RPMI8226 (cell line): ENCODE measurements at regions not wholly inside any gene's neighbourhood (a gene's known extent, or its start where the extent isn't known, plus 50 kb on each side); places are given as distances from the start of the nearest gene placed in this dataset.

ENCODE experiments used
- DNase-seq: peaks from one replicate; pipeline ENCODE4 v3.0.0-alpha.2; 2015

DNA sequence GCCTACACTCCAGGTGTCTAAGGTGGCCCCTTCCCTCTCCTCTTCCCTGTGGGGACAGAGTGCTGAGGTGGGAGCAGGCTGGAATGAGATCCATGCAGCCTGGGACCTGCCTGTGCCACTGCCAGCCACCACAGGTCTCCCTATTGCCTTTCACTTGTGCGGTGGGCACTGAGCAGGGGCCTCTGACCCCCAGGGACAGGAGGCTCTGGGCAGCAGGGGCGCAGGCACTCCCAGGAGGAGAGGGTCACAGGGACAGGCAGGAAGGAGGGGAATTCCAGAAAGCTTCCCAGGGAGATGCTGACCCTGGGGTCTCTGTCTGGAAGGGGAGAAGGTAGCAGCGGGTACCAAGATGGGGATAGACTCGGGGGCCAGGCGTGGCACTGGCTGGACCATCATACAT, 228.5 kb upstream of the B3GAT1 start:
- no peak for DNase-seq

DNA sequence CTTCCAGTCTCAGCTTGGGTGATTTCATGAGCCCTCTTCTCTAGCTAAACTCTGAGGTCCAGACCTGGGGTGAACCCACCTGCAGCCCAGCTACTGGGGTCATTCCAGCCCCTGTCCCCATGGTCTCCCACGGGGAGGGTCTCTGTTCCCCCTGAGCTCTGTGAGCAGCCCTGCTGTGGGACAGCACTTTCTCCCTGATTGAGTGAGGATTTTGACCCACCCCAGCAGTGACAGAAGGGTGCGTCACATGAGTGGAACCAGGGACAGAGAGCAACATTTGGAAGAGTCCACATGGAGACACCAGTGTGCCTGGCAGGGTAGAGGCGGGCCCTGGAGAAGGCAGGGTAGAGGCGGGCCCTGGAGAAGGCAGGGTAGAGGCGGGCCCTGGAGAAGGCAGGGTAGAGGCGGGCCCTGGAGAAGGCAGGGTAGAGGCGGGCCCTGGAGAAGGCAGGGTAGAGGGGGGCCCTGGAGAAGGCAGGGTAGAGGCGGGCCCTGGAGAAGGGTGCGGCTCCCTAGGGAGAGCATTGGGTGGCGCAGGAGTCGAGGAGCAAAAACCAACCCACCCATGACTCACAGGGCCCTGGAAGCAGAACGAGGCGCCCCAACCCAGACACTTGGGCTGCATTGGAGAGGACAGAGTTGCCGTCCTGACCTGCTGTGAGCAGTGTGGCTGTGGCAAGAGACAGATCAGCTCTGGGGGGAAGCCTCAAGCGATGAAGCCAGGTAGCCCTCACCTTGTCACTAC, 227.7 kb upstream of the B3GAT1 start:
- DNase-seq = no peak

DNA sequence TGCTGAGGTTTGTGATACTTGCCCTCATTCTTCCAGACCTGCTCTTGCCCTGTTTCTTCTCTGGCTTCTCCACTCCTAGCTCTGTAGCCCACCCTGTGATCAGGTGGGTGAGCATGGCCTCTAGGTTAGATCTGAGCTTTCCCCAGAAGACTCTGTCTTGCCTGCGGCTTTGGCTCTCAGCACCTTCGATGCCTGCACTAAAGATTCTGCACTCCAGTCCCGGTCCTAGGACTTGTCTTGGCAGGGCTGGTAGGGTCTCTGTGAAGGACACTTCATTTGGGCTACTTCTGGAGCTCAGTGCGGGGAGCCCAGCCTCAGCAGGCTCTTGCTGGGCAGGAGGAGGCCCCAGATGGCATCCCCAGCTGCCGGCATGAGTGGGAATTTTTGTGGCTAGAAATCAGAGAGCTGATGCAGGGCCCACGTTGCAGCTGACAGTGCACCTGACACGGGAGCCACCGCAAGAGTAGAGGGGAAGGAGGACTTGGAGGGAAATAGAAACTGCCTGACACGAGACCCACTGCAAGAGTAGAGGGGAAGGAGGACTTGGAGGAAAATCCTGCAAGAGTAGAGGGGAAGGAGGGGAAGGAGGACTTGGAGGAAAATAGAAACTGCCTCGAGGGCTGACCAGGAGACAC, 226.9 kb upstream of the B3GAT1 start:
- DNase-seq = peak; percentile 57

DNA sequence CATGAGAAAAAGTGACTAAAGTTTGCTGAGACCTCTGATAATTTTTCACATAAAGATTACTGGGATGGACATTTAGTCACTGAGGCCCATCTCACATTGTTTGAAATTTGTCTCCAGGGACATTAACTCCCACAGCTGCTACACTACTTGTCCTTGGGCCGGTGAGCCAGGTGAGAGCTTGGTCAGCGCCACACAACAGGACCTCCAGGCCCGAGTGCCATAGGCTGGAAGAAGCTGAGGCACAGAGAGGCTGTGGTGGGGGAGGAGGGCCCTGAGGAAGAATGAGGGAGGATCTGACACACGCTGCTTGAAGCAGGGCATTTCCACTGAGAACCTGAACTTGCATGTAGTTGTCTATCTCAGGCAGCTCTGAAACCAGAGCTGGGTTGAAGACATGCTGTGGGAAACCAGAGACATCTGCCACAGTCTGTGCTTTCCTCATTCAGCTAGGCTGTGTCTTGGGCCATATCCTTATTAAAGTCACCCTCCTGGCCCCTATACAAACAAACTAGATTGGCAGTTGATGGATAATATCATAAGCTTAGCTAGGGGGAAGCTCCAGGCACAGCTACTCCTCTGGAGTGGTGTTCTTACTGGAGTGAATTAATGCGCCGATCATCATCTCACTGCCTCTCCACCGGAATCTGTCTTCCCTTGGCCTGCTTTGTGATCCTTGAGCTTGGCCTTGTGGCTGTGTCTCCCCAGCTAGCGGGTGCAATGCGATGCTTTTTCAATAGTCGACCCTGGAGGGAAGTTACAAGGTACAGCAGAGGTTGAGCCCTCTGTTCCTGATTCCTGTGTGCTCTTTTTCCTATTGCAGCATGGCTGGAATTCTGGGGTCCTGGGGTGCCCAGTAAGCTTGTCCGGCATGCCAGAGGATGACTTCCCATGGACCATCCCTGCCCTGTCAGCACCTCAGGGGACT, 225.3 kb upstream of the B3GAT1 start:
- DNase-seq = no peak

DNA sequence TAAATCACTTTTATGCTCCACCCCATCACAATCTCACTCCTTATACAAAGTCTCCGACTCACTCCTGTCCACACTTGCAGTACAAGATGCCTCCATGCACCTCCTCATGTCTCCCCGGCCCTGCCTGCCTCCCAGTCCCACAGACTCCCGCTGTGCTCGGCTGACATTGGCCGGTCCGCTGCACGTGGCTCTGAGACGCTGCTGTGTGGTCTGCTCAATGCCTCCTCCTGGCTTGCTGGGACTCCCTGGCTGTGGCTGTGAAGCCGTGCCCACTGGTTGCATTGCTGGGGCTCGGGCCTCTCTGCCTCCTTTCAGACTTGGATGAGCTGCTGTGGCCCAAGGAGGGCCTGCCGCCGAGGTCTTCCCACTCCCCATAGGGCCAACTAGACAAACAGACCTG, 224.0 kb upstream of the B3GAT1 start:
- DNase-seq = no peak

DNA sequence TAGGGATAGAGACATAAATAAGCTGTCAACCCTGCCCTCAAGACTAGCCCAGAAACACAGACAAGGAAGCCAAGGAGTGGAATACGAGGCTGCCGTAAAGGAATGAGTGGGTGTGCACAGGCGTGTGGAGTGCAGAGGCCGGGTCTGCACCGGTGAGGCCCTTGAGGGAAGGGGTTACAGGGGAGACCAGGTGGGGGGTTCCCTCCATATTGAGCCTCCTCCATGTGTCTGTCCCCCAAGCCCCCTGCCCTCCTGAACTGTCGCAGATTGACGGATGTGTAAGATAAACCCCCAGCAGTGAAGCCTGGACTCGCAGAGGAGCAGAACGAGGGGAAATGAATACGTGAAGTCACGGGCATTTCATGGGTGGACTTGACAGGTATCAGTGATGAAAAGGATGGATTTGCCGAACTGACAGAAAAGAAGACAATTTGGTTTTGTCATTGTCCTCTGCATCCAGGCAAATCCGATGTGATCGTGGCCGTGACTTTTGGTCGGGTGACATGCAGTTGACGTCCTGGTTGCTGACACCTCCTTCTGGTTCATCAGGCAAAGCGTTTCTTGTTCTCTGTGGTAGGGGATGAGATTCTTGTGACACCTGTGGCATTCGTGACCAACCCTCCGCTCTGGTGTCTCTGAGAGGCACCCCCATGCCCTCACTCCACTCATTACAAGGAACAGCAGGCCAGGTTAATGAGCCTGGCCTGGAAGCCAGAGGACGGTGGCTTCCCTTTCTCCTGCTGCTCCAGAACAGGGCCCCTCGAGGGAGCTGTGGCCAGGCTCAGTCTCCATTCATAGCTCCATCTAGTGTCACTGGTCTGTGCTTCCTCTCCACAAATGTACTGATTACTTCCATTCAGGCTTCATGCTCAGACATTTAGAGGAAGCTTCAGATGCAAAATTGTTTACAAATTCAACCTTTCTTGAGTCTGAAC, 223.1 kb upstream of the B3GAT1 start:
- DNase-seq = no peak

DNA sequence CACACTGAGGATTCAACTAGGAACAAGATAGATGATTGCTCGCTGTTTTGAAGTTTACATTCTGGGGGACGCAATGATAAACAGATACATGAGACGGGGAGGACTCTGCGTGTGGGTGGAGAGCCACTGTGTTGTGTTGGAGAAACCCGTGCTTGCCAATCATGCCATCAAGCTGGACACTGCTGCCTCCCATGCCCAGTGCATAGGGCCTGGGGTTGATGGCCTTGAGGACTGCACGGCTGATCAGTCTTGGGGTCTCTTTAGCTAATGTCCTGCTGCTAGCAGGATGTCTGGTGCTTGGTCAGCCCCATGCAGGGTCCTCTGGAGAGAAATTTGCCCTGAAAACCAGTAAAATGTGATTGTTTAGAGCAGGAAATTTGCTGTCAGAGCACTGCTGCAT, 221.2 kb upstream of the B3GAT1 start:
- no peak for DNase-seq

DNA sequence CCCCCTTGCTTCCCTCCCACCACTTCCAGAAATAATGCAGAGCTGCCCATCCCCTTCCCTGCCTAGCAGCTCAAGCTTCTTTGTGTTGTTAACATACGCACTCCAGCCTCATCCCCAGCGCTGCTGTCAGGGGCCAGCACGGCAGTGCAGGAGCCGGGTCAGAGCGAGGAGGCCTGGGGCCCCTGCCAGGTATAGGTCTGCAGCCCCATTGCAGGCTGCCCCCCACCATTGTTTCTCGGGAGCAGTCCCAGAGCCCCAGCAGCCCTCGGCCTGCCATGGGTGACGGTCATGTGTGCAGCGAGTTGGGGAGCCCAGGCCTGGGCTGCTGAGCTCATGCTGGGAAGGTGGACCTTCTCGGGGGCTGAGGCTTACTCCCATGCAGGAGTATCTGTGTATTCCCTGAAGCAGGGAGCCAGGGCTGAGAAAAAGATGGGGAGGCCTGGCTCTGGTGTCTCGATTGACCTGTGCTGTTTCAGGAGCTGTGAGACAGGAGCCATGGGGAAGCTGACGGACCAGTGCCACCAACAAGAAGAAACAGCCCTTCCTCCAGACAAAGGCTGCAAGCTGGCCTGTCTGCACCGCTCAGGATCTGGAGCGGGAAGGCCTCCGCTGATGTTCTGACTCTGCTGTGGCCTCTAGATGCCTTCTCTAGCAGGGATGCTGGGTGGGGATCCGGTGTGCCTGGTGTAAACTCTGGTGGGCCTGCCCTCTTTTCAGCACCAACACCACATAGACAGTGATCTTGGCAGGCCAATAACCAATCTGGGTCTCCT, 220.5 kb upstream of the B3GAT1 start:
- no peak for DNase-seq

DNA sequence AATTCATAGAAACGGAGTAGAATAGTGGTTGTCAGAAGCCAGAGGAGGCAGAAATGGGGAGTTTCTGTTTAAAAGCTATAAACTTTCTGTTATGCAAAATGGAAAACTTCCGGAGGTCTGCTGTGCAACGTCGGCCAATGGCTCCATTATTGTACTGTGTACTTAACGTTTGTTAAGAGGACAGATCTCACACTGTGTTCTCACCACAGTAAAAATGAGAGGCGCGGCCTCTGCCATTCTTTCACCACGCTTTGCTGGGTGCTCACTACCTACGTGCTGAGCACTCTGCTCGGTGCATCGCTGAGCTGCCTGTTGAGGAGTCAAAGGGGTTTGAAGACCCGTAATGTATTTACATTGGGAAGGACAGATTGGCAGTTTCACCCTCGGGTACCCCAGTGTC, 218.8 kb upstream of the B3GAT1 start:
- DNase-seq = no peak

DNA sequence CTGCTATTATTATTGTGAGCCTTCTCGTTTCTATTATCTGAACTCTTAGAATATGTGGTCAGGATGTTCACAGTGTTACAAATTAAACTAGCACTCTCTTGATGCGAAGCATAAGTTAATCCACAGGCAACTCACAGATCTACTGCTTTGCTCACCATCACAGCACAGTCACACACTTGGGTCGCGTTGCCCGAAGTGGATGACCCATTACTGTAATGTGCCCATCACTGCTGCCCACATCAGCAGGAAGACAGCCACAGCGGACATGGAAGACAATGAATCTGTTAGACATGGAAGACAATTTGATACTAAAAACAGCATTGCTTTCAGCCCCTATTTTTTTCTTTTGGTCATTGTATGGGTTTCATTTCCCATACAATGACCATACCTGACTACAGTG, 216.4 kb upstream of the B3GAT1 start:
- no peak for DNase-seq

DNA sequence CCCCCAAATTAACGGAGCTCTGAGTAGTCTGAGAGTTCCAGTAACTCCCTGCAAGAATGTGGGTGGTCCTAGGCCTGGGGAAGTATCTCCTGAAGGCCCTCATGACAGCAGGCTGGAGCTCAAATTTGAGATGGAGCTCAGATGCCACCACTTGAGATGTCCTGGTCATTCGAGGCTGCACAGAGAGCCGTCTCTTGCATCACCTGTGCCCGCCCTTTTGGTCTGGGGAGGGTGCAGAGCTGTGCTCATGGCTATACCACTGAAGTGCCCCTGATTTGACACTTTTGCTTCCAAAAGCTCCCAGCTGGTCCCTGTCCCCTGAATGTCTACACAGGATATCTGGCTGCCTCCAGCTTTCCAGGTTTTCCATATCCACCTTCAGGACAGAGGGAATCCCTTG, 214.0 kb upstream of the B3GAT1 start:
- DNase-seq = no peak

DNA sequence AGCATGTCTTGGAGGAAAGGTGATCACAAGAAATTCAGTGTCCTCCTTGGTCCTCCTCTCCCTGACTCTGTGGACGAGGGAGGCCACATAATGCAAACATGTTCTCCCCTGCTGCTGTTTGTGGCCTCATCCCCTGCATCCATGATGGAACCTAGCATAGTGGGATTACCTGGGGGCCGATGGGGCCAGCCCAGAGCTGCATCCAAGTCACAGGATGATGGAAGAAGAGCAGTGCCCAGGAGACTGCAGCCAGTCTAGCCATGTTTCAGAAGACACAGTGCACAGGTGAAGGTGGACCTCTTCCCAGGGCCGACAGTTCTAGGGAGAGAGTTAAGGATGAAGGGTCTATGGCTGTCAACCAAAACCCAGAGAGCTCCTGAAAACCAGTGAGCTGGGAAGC, 213.6 kb upstream of the B3GAT1 start:
- no peak for DNase-seq

DNA sequence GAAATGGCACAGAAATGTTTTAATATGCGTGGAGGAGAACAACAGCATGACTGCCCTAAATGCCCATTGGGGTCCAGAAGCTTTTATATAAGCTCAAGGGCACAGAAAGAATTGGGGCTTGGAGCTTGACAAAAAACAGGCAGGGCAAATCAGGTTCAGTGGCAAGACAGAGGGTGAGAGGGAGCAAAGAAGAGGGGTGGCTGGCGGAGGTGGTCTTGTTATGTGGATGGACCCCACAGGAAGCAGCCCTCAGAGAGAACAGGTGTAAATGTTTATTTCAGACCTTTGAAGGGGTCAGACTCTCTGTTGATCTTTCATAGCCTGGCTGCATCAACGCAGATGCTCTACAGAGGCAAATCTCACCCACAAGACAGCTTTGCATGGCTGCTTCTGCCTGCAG, 213.1 kb upstream of the B3GAT1 start:
- no peak for DNase-seq

DNA sequence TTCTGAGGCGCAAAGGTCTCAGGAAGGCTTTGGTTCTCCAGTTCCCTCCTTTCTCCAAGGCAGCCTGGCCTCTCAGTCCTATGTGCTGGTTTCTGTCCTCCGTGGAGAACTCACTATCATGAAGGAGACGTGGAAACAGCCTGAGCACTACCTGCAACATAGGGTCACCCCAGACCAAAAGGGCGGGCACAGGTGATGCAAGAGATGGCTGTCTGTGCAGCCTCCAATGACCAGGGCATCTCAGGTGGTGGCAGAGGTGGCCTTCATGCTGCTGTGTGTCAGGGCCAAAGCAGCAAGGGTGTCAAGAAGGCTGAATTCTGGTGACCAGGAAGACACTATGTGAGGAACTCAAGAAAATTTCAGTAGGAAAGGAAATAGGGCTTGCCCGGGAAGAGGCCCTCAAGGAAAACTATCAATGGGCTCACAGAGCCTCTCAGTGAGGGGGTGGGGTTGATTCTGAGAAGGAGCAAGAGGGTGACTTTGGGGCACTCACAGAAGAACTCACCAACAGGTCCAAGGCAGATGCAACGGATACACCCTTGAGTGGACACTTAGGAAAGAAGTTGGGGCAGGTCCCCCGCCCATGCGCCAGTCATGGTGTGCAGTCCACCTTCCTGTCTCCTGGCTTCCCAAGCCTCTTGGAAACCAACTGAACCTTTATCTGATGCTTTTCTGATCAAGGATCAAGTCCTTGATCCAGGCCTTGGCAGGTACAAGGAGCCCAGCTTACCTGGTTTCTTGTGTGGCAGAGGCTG, 212.3 kb upstream of the B3GAT1 start:
- no peak for DNase-seq

DNA sequence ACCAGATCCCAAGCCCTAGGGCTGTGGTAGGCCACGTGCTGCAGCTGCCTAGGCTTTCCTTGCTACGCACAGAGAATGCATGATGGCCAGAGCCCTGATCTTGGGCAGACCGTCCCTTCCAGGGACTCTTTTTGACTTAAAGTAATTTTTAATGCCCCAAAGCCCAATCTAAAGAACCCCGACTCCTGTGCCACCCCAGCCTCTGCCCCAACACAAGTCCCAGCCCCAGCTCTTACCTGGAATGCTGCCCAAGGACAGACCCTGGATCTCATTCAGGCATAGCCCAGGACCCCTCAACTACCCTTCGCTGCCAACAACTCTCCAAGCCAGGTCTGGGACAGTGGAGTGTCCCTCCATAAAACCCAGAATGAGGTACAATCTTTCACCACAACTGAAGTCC, 211.7 kb upstream of the B3GAT1 start:
- no peak for DNase-seq

DNA sequence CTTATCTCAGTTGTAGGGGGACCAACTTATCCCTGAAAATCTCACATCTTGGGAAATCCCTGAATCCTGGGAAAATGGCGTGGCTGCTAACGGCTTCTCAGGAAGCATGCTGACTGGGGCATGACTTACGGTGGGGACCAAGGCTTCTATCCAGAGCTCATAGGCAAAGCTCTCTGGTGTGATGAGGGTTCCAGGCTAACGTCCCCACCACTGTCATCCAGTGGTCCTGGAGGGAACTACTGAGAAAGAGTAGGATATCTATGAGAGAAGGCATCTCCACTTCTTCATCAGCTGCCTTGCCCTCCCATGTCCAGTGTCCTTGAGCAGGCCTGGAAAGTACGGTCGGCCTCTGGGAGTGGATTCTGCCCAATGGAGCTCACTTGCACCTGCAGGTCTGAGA, 210.4 kb upstream of the B3GAT1 start:
- DNase-seq = no peak

DNA sequence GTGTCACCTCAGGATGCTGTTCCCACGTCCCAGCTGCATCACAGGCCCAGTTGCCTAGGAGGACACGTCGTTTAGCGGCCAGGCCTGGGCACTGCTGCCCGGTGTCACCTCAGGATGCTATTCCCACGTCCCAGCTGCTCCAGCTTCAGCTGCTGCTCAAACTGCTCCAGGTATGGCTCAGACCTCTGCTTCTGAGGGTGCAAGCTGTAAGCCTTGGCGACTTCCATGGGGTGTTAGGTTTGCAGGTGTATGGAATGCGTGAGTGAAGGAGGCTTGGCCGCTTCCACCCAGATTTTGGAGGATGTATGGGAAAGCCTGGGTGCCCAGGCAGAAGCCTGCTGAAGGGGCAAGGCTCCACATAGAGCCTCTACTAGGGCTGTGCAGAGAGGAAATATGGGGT, 205.3 kb upstream of the B3GAT1 start:
- DNase-seq = no peak

DNA sequence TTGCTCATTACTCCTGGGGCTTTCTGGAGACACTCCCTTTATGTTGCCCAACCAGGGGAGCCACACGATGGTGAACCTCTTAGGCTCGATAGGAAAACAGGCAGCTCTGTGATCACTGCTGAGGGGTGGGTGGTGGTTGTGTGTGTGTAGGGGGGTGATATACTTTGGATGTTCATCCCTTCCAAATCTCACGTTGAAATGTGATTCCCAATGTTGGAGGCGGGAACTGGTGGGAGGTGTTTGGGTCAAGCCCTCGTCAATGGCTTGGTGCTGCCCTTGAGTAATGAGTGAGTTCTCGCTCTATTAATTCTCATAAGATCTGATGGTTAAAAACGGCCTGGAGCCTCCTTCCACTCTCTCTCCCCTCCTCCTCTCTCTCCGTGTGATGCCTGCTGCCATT, 204.0 kb upstream of the B3GAT1 start:
- no peak for DNase-seq

DNA sequence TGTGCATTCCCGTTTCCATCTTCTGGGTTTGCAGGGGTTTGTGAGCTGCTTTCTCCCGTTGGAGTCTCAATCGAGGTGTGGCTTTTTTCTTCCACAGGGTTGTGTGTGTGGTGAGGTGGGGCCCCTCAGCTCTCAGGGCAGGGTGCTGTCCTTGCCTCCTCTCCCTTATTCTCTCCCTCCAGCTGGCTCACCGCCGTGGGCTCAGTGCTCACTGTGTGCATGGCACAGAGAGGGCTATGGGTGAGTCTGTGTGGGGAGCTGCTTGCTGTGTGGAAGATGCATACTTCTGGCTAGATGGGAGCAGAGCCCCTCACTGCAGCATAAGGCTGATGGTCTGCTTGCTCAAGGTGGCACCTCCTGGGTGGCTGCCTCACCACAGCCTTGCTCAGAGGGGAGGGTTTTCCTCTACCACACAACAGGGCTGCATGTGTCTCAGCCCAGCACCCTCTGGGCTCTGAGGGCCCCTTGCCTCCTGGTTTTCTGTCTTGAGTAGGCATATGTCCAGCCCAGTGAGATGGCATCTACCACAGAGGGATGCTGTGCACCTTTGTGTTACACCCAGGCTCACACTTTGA, 203.1 kb upstream of the B3GAT1 start:
- no peak for DNase-seq

DNA sequence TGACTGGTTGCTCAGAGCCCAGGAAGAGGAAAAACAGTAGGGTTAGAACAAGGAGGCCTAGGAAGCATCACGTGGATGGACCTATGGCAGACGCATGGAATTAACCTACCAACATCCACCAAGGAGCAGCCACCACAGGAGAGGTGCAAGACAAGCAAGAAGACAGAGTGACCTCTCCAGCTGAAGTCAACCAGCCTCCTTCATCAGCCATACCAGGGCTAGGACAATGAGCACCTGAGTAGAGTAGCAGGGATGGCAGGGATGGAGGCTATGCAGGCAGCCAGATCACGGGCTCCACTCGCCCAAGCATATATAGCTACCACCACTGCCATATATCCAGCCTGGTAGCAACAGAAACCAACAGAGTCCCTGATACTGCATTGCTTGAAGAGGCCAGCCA, 202.1 kb upstream of the B3GAT1 start:
- DNase-seq = no peak

DNA sequence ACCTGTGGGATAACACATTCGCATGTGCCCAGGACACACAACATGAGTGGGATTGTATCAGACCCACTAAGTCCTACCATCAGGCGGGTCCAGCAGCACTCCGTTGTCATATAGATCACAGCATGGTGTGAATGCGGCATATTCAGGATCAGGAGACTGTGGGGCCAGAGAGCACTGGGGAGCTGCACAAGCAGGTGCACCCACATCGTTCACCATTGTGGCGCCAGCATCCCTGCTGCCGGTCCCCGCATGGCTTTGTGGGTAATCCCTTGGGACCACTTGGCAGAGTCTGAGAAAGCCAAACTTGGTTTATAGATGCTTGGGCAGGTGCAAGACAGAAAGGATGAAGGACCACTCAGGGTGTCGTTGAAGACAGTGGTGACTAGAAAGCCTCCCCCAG, 201.6 kb upstream of the B3GAT1 start:
- no peak for DNase-seq
